NCI-H748 (cell line): ENCODE measurements at regions not wholly inside any gene's neighbourhood (a gene's known extent, or its start where the extent isn't known, plus 50 kb on each side); places are given as distances from the start of the nearest gene placed in this dataset.
A peak's percentile ranks its signal among the peaks of the same experiment; 100 is the strongest.

Experiments used
- DNase-seq: peaks from one replicate; lab custom pipeline; 2025; ENCODE audit not compliant: unreplicated experiment; lab: John Stamatoyannopoulos, UW

DNA sequence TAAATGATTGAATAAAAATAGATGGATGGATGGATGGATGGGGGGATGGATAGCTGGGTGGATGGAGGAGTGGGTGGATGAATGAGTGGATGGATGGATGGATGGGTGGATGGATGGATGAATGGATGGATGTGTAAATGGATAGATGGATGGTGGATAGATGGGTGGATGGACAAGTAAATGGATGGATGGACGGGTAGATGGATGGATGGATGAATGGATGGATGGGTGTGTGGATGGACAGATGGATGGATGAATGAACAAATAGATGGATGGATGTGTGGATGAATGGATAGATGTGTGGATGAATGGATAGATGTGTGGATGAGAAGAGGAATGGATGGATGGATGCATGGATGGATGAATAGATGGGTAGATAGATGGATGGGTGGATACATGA lies 490.8 kb downstream of the VRK1 start:
- no peak for DNase-seq

DNA sequence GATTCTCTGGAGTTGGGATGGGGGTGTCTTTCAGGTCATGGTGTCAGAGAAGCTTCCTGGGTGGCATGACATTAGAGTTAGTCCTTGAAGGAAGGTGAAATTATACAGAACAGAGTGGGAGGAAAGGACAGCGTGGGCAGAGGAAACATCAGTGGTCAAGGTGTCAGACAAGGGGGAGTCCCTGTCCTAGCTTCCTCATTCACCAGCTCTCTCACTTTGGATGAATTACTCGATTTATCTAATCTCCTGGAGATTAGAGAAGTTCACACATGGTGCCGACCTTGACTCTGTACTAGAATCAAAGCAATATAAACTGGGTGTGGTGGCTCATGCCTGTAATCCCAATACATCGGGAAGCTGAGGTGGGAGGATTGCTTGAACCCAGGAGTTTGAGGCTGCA lies 492.9 kb downstream of the VRK1 start:
- no peak for DNase-seq

DNA sequence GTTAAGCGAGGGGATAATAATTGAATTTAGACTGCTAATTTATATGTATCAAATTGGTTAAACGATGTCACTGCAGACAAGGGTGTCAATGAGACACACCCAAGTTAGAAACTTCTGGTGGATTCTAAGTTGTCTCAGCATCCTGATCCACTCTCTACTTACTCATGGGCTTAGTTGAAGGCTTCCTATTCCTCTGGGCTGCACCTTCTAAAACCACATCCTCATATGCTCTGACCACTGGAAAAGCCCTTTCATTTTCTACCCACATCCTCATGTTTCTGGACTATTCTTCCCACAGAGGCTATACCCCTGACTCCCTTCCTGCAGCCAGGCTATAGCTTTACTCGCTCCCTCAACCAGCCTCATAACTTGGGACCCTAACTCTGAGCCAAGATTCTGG lies 493.8 kb downstream of the VRK1 start:
- DNase-seq = no peak

DNA sequence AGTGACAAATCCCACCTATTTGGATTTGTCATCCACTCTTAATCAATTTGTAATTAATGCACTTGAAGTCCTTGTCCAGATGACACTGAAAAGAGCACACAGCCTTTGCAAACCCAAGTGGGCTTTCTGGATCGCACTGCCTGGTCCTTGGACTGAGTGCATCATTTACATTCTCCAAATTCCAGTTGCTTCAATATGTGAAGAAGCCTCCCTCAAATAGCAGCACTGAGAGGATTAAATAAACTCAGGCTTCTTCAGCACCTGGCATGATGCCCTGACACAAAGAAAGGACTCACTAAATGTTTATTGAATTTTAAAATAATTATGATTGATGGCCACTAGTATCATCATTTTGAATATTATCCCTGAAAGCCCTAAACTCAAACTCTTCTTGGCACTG lies 496.5 kb downstream of the VRK1 start:
- no peak for DNase-seq

DNA sequence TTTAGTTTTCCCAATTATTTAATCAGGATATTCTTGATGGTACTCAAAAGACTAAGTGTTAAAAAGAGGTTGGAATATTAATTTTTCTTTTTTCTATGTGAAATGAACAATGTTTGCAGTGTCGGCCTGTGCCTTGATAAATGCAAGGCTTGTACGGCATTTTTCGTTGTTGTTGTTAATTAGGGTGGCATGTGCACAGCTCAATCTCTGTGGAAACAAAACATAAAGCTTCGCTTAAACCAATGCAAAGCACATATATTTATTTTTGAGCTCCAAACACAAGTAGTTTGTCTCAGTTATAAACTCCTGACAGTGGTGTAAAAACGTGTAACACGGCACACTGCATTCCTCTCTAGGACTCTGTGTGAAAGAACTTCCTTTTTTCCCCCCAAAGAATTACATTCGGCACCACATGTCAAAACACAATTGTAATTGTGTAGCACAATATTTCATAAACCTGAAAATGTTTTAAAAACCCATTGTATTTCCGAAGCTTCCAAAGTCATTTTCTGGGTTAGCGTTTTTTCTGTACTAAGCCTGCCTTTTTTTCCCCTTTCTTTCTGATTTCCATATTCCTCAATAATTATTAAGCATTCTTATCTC lies 498.0 kb downstream of the VRK1 start:
- no peak for DNase-seq

DNA sequence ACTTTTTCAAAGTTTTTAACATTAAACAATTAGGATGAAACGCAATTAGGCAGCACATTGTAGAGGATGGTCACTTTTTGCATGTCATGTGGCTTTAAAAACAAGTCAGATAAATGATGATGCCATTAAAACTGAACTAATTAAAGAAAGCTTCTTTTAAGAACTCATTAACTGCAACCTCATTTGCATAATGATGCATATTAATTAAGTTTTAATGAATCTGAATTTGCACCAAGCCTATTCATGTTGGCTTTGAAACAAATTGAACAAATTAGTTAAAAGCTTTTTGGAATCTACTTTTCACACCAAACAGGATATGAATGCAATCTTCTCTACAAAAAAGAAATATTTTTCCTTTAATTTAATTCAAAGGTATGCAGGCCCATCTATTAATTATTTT lies 499.0 kb downstream of the VRK1 start:
- no peak for DNase-seq

DNA sequence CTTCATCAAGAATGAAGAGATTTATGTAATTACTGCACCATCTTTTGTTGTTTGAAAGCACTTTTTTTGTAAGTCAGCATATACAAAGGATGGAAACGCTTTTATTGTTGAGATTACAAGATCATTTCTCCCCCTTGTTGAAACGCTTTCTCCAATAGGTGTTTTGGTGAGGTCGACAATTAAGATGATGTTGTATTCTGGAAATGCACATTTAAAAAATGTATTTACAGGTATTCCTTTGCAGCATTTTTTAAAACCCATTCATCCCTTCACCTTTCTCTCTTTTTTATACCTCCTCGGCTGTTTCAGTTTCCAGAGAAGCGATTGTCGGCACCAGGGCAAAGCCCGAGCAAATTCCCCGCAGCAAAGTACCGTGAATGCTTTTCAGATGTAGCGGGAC lies 499.9 kb downstream of the VRK1 start:
- DNase-seq = no peak

DNA sequence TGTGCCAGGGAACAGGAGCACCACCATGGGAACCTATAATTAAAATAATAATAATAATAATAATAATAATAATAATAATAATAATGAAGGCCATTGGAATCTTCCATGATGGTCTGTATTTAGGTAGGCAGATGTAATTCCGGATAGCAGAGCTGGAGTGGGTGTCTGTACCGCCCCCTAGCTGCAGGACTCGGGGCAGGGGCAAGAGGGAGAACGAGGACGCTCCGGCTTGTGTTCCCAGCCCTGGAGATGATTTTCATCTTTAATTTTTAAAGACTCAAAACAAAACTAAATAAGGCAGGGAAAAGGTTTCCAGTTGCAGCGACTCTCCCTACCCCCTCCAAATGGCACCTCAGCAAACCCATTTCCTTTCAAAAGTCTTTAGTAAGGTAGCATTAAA lies 501.1 kb downstream of the VRK1 start:
- DNase-seq = peak; percentile 64

DNA sequence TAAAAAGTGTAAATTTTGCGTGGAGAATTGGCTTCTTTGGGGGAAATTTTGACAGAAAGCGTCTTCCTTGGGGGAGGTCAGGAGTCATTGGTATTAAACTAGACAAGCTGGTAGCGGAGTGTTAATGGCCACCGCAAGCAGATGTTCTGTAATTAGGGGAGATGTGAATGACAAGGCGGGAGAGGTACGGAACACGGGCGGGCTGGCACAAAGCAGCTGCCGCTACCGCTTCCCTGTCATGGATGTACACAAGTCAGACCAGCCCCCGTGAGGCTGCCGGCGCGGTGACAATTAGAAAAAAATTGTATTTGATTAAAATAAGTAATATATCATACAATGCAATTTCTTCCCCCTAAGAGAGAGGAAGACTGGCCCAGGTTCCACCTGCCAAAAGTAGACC lies 501.6 kb downstream of the VRK1 start:
- peak; percentile 83 for DNase-seq

DNA sequence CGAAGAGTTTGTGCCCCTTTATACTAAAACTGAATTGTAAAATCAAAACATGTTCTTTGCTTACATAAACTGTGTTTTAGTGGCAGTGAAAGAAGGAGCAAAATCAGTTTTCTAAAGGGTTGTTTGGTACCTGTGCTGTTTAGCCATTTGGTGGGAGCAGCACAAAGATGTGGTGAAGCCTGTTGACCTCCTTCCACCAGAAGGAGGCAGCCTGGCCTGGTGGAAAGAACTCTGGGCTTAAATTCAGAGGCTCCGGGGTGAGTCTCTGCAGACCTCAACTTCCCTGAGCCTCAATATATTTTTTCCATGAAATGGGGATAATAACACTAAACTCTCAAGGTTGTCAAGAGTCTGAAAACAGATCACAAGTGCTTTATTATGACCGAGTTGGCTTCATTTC lies 502.5 kb downstream of the VRK1 start:
- peak; percentile 43 for DNase-seq

DNA sequence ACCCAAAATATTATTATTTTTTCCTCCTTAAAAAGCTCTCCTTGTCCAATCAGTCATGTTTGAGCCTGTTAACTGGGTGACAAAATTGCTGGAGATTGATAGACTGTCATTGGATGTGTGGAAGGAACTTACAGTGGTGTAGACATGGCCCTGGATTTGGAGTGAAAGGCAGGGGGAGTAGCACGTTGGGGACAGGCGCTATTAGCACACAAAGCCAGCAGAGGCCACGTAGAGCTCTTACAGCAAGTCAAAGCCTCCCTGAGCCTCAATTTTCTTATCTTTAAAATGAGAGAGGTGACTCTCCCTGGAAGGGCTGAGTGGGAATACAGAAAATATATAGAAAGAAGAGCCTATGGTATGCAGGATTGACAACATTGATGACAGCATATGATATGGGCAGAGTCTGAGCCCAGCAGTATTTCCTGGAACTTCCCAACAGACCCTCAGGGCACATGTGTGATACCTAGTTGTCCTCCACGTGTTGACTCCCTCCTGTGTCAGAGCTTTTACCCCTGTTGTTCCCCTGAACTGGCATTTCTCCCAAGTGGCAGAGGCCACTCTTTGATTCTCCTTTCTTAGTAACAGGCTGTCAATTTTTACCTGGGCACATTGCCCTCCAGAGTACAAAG lies 504.9 kb downstream of the VRK1 start:
- DNase-seq = peak; percentile 30

DNA sequence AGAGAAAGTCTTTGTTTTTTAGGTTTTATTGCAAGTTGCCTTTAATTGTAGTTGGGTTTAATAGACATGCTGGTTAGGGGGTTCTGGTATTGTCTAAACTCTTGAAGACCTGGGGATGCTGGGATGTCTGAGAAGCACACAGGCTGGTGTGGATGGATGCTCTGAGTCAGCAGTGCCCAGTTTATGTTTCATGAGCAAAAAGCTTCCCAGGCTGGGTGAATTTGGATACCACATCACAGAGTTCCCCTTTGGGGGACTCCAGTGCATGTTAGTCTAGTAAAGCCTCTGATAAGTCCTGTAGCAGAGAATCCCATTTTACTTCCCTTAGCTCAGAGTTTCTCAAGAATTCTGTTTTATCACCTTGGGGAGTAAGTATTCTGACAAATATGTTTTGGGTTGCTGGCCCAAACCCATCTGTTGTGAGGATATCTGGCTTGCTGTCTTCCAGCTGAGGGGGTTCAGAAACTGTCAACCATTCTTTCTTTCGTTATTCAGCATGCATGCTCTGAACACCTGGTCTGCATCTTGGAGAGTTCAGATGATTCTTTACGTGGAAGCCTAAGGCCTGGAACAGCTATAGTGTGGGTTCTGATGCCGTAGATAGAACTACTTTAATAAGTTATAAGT lies 509.1 kb downstream of the VRK1 start:
- DNase-seq = no peak

DNA sequence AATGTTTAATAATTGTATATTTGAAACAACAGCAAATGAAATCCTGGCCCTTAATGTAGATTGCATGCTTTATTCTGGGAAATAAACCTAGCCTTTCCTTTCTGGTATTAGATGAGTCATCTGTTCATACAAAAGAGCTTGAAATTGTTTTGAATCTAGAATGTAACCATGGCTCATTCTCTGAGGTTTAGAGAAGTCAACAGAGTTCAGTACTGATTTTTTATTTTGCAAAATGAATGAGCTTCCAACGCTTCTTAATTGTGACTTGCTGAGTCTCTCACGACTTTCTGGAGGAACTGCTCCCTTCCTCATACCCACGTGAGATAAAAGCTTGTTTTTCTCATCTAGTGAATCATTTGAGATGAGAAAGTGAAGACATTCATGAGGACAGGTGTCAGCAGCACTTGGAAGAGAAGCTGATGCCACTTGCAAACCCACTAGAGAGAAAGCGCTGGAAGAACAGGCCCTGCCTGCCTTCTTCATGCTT lies 509.6 kb downstream of the VRK1 start:
- no peak for DNase-seq

DNA sequence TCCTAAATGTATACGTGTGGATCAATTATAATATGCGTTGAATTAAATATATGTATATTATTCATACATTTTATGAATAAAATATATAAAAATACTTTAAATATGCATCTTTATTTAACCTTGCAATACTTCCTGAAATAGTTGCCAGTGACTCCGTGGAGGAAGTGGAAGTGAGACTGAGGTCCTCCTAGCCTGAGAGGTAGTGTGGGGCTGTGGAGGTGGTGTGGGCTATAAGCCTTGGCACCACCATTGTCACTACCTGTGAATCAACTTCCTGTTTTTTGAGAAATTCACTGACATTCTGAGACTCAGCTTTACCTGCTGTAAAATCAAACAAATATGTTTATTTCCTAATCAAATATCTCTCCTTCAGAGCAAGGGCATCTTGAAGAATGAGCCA lies 514.2 kb downstream of the VRK1 start:
- no peak for DNase-seq

DNA sequence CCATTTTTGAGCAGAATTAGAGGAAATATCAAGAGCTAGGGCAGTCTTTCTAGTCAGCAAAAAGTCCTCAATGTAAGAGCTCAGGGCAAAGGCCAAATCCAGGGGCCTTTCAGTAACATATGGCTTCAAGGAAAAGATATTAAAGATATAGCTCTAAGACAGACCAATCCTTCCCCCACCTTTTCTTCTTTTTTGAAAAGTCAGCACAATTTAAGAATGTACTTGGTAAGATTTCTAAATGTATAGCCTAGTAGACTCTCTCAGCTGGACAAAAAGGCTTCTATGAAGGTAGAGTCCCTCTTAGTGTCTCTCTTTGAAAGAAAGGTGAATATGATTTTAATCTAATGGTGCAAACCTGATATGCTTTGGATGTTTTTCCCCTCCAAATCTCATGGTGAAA lies 515.7 kb downstream of the VRK1 start:
- DNase-seq = no peak

DNA sequence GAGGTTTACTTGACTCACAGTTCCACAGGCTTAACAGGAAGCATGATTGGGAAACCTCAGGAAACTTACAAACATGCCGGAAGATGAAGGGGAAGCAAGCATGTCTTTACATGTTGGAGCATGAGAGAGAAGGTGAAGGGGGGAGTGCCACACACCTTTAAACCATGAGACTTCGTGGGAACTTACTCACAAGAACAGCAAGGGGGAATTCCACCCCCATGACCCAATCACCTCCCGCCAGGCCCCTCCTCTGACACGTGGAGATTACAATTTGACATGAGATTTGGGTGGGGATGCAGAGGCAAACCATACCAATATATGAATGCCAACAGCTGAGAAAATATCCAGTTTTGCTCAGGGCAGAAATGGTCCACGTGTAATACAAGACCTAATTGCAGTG lies 518.6 kb downstream of the VRK1 start:
- no peak for DNase-seq

DNA sequence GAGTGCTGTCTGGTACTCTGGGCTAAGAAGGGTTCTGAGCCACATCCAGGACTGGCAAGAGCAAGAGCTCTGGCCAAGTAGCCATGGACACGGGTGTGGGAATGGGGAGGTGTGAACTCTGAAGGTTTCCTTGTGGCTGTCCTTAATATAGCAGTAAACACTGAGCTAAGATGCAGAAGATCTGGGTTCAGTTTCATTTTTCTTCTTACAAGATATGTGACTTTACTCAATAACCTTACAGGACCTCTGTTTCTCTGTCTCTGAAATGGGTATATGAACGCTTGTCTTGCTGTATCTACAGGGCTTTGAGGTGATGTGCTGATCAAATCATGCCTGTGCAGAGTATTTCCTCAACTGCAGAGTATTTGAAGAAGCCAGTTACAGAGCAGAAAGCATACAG lies 521.2 kb downstream of the VRK1 start:
- no peak for DNase-seq

DNA sequence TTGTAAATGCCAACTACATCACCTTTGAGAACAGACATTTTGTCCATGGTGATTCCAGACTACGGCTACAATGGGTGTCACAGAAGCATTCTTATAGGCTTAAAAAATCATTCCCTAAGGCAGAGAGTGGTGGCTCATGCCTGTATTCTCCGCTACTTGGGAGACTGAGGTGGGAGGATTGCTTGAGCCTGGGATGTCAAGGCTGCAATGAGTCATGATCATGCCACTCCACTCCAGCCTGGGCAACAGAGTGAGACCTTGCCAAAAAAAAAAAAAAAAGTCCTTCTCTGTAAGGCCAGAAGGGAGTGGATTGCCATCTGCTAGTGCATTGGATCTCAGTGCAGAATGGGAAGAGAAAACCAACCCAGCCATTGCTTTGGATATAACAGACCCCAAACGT lies 522.5 kb downstream of the VRK1 start:
- DNase-seq = no peak

DNA sequence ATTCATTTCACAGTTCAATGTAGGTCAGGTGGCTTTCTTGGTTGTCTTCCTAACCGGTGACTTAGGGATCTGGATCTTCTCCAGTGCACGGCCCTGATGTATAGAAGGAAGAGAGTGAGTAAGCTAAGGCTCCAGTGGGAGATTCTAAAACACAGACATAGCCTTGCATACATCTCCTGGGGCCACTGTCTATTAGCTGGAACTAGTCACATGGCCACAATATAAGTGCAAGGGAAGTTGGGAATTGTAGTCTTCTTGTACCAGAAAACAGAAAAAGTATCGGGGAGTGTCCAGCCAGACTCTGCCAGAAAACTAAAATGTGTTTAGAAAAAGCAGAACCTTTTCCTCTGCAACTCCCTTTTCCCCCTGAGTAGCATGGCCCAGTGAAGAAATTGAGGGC lies 531.6 kb downstream of the VRK1 start:
- DNase-seq = no peak

DNA sequence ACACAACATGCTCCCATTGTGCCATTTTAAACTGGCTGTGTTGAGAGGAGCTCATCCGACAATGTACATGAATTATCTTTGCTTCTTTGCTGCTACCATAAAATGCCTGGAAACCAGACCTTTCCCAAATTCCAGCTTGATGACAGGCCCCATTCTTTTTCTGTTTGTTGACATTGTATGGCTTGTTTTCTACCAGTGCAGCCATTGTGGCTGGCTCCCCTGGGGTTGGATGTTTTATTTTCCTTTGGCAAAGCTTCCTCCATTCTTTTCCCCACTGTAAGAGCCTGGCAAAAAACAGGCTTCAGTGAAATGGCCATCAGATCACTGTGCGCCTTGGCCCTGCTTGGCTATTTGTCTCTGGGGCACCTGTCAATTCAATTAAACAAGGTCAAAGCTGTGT lies 532.5 kb downstream of the VRK1 start:
- peak; percentile 89 for DNase-seq

DNA sequence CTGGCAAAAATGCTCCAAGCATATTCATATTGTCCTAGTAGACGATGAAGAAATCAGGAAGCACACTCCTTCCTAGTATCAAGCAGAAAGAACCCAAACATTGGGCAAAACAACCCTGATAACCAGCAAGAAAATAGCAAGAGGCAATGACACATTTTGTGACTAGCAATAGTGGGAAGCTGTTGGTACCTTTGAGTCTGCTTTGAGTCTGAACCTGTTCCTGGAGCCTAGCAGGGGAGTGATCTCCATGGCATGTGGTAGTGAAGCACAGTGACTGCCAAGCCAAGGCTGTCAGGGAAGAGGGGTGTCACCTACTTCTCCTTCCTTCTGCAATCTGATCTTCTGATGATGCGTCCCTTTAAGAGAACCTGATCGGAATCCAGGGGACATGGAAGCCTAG lies 533.9 kb downstream of the VRK1 start:
- DNase-seq = no peak

DNA sequence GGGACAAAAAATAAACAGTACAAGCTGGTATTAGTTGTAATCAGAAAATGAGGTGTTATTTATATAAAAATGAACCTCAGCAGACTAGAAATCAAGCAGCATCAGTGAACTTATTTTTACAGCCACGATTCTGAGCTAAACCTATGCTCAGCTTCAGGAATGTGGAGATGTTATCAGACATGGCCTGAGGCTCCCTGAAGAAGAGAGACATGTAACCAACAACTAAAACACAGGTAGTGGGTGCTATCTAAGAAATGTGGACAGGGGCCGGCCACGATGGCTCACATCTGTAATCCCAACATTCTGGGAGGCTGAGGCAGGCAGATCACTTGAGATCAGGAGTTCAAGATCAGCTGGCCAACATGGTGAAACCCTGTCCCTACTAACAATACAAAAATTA lies 534.3 kb downstream of the VRK1 start:
- no peak for DNase-seq

DNA sequence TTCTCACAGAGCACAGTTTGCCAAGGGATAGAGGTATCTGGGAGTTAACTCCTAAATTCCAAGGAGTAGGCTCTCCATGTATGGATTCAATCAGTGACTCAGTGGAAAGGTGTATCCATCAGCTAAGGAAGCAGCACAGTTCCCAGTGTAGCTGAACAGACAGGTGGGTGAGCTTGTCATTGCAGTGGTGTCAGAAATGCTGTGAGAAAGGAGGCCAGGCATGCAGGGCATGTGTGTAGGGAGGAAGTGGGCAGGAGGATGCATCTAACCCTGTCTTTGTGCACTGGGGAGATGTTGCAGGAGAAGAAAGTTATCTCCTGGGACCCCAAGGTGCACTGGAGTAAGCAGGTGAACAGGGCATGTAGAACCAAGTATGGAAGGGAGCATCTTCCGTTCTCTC lies 539.0 kb downstream of the VRK1 start:
- DNase-seq = no peak
